ENCODE measurements at regions not wholly inside any gene's neighbourhood (a gene's known extent, or its start where the extent isn't known, plus 50 kb on each side); places are given as distances from the start of the nearest gene placed in this dataset.

DNA sequence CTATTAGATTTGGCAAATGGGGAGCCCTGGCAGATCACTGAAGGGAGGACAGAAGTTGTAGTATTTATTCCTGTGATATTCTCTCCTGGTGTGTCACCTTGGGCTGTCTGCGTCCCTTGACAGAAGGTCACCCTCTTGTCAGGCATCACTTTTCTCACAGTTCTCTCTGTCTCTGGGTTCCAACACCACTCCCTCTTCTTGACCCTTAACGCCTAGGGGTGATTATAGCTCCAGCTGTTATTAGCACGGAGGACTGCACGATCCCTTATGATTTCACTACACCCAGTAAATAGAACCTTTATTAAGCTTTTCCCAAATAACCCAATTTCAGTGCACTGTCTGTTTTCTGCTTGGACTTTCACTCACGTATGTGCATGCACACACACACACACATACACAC, 166.3 kb upstream of the TNP1 start (continued):
- TF ChIP-seq ZNF331 (CRISPR knock-in tag; IDR thresholded peaks at IDR 0.05; ENCODE audit: low read depth) (no peak), JUNB (IDR thresholded peaks at IDR 0.05; ENCODE audit: unreplicated experiment) (no peak), EZH2phosphoT487 (IDR thresholded peaks at IDR 0.05; ENCODE audit: unreplicated experiment) (no peak), ZNF114 (CRISPR knock-in tag; IDR thresholded peaks at IDR 0.05) (no peak)
- TF ChIP-seq, protein P1, sequence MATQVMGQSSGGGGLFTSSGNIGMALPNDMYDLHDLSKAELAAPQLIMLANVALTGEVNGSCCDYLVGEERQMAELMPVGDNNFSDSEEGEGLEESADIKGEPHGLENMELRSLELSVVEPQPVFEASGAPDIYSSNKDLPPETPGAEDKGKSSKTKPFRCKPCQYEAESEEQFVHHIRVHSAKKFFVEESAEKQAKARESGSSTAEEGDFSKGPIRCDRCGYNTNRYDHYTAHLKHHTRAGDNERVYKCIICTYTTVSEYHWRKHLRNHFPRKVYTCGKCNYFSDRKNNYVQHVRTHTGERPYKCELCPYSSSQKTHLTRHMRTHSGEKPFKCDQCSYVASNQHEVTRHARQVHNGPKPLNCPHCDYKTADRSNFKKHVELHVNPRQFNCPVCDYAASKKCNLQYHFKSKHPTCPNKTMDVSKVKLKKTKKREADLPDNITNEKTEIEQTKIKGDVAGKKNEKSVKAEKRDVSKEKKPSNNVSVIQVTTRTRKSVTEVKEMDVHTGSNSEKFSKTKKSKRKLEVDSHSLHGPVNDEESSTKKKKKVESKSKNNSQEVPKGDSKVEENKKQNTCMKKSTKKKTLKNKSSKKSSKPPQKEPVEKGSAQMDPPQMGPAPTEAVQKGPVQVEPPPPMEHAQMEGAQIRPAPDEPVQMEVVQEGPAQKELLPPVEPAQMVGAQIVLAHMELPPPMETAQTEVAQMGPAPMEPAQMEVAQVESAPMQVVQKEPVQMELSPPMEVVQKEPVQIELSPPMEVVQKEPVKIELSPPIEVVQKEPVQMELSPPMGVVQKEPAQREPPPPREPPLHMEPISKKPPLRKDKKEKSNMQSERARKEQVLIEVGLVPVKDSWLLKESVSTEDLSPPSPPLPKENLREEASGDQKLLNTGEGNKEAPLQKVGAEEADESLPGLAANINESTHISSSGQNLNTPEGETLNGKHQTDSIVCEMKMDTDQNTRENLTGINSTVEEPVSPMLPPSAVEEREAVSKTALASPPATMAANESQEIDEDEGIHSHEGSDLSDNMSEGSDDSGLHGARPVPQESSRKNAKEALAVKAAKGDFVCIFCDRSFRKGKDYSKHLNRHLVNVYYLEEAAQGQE (IDR thresholded peaks at IDR 0.05; ENCODE audit: unreplicated experiment), result no peak
- TF ChIP-seq, protein P2, sequence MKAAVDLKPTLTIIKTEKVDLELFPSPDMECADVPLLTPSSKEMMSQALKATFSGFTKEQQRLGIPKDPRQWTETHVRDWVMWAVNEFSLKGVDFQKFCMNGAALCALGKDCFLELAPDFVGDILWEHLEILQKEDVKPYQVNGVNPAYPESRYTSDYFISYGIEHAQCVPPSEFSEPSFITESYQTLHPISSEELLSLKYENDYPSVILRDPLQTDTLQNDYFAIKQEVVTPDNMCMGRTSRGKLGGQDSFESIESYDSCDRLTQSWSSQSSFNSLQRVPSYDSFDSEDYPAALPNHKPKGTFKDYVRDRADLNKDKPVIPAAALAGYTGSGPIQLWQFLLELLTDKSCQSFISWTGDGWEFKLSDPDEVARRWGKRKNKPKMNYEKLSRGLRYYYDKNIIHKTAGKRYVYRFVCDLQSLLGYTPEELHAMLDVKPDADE (IDR thresholded peaks at IDR 0.05), result no peak

DNA sequence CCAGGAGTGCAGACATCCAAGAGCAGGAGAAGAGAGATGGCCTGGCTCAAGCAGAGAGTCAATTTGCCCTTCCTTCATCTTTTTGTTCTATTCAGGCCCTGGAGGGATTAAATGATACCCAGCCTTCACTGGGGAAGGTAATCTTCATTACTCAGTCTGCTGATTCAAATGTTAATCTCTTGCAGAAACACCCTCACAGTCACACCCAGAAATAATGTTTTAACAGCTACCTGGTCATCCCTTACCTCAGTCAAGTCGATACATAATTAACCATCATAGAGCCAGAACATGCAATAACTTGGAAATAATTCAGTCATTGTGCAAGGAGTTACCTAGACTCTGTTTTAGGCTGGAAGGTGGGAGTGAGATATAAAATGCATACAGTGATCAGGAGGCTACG, 163.7 kb upstream of the TNP1 start:
- Histone ChIP-seq H3K36me3 (ENCODE audit: insufficient read depth) (no peaks in the 10 kb centered on the region), H3K4me3 (no peak overlapping the region), H3K79me2 (replicated peaks; ENCODE audit: insufficient read depth) (no peaks in the 10 kb centered on the region), H3K4me1 (ENCODE audit: insufficient read depth) (no peaks in the 10 kb centered on the region), H4K20me1 (replicated peaks; ENCODE audit: insufficient read depth) (no peaks in the 10 kb centered on the region), H3K27me3 (ENCODE audit: insufficient read depth) (no peaks in the 10 kb centered on the region), H3K9me2 (ENCODE audit: insufficient read depth) (peaks cover 8% of the 10 kb centered on the region; the same call in 1 of the 2 replicates), H3K4me2 (no peak overlapping the region), H2AFZ (no peak overlapping the region), H3F3A (replicated peaks; ENCODE audit: low read depth) (no peaks in the 10 kb centered on the region), H3K27ac (ENCODE audit: low read depth) (no peak overlapping the region)
- H3K27ac Mint-ChIP-seq, result no peak overlapping the region
- peaks cover 2% of the 10 kb centered on the region; the same call in 1 of the 3 replicates for H3K9me3 Mint-ChIP-seq
- ATAC-seq (no peak), DNase-seq (ENCODE audit: low spot score) (no peak)
- no peaks in the 10 kb centered on the region for H3K36me3 Mint-ChIP-seq (ENCODE audit: low read depth)
- peaks cover 5% of the 10 kb centered on the region; the same call in 1 of the 3 replicates for H3K4me1 Mint-ChIP-seq
- no peaks in the 10 kb centered on the region for H3K27me3 Mint-ChIP-seq (ENCODE audit: insufficient read depth, low read depth, poor library complexity)
- H3K4me3 Mint-ChIP-seq, result no peak overlapping the region
- TF ChIP-seq ZNF114 (CRISPR knock-in tag; IDR thresholded peaks at IDR 0.05) (no peak), EZH2phosphoT487 (IDR thresholded peaks at IDR 0.05; ENCODE audit: unreplicated experiment) (no peak), EZH2 (IDR thresholded peaks at IDR 0.05; ENCODE audit: low read depth, unreplicated experiment) (no peak), CREB1 (CRISPR knock-in tag; IDR thresholded peaks at IDR 0.05; ENCODE audit: low read depth) (no peak), NANOG (IDR thresholded peaks at IDR 0.05; ENCODE audit: borderline replicate concordance) (no peak), JUNB (IDR thresholded peaks at IDR 0.05; ENCODE audit: unreplicated experiment) (no peak), STAT1 (IDR thresholded peaks at IDR 0.05; ENCODE audit: unreplicated experiment) (no peak)
- TF ChIP-seq, protein P1 (IDR thresholded peaks at IDR 0.05; ENCODE audit: unreplicated experiment), result no peak
- TF ChIP-seq, protein P2 (IDR thresholded peaks at IDR 0.05), result no peak
- TF ChIP-seq, protein P3, sequence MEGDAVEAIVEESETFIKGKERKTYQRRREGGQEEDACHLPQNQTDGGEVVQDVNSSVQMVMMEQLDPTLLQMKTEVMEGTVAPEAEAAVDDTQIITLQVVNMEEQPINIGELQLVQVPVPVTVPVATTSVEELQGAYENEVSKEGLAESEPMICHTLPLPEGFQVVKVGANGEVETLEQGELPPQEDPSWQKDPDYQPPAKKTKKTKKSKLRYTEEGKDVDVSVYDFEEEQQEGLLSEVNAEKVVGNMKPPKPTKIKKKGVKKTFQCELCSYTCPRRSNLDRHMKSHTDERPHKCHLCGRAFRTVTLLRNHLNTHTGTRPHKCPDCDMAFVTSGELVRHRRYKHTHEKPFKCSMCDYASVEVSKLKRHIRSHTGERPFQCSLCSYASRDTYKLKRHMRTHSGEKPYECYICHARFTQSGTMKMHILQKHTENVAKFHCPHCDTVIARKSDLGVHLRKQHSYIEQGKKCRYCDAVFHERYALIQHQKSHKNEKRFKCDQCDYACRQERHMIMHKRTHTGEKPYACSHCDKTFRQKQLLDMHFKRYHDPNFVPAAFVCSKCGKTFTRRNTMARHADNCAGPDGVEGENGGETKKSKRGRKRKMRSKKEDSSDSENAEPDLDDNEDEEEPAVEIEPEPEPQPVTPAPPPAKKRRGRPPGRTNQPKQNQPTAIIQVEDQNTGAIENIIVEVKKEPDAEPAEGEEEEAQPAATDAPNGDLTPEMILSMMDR (conservative IDR thresholded peaks at IDR 0.05; ENCODE audit: low read depth in 2 of 2), result no peak
